ENCODE measurements at regions not wholly inside any gene's neighbourhood (a gene's known extent, or its start where the extent isn't known, plus 50 kb on each side); places are given as distances from the start of the nearest gene placed in this dataset.

DNA sequence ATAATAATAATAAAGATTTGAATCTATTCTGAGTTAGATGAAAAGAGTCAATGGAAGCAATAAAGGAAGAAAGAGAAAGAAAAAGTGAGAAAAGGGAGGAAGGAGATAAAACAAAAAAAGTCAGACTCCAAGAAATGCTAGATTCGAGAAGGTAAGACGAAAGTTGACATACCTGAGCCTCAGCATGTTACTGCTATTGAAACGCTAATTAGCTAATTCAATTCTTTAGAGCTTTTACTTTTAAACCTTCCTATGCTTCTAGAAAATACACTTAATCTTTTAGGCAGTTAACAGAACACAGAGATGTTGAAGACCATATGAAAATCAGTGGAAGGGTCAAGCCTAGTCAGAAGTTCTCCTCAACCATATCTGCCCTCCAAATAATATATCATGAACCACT lies 337.2 kb upstream of the ROBO2 start:
- H3K27ac ChIP-seq (ENCODE audit: extremely low read depth, low read depth, low read length) = no peak overlapping the region
- no peaks in the 10 kb centered on the region for H3K27me3 ChIP-seq (ENCODE audit: control insufficient read depth in 2 of 2, insufficient read depth in 2 of 2, low read length in 2 of 2)
- no peaks in the 10 kb centered on the region for H3K9me3 ChIP-seq (replicated peaks; ENCODE audit: control insufficient read depth, insufficient read depth, low read depth, low read length)
- TF ChIP-seq ELF1 (tag; IDR thresholded peaks at IDR 0.05) (no peak), HOXB6 (CRISPR knock-in tag; IDR thresholded peaks at IDR 0.05; ENCODE audit: borderline replicate concordance) (no peak), SOX6 (IDR thresholded peaks at IDR 0.05) (no peak), SMARCC2 (IDR thresholded peaks at IDR 0.05; ENCODE audit: low read depth) (no peak), ARNT (IDR thresholded peaks at IDR 0.05) (no peak), ZNF75A (CRISPR knock-in tag; IDR thresholded peaks at IDR 0.05) (no peak), EP400 (IDR thresholded peaks at IDR 0.05) (no peak), RB1 (IDR thresholded peaks at IDR 0.05; ENCODE audit: low read depth) (no peak), KDM1A (IDR thresholded peaks at IDR 0.05) (no peak), POLR2AphosphoS5 (IDR thresholded peaks at IDR 0.05; ENCODE audit: control insufficient read depth, insufficient read depth, low read depth, low read length) (no peak), SREBF1 (IDR thresholded peaks at IDR 0.05; ENCODE audit: borderline replicate concordance, low read depth, low read length) (no peak), BRCA1 (IDR thresholded peaks at IDR 0.05) (no peak), BRCA1 (CRISPR knock-in tag; IDR thresholded peaks at IDR 0.05) (no peak), GATAD2B (IDR thresholded peaks at IDR 0.05; ENCODE audit: borderline replicate concordance) (no peak), TOE1 (IDR thresholded peaks at IDR 0.05; ENCODE audit: borderline replicate concordance) (no peak), TOE1 (CRISPR knock-in tag; IDR thresholded peaks at IDR 0.05; ENCODE audit: borderline replicate concordance, low read depth) (no peak), FOXA3 (CRISPR knock-in tag; conservative IDR thresholded peaks at IDR 0.05 in 1 of 2, IDR thresholded peaks at IDR 0.05 in 1 of 2) (no peak)
- TF ChIP-seq, protein P1, sequence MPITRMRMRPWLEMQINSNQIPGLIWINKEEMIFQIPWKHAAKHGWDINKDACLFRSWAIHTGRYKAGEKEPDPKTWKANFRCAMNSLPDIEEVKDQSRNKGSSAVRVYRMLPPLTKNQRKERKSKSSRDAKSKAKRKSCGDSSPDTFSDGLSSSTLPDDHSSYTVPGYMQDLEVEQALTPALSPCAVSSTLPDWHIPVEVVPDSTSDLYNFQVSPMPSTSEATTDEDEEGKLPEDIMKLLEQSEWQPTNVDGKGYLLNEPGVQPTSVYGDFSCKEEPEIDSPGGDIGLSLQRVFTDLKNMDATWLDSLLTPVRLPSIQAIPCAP (CRISPR knock-in tag; IDR thresholded peaks at IDR 0.05; ENCODE audit: borderline replicate concordance) = no peak
- TF ChIP-seq, protein P2, sequence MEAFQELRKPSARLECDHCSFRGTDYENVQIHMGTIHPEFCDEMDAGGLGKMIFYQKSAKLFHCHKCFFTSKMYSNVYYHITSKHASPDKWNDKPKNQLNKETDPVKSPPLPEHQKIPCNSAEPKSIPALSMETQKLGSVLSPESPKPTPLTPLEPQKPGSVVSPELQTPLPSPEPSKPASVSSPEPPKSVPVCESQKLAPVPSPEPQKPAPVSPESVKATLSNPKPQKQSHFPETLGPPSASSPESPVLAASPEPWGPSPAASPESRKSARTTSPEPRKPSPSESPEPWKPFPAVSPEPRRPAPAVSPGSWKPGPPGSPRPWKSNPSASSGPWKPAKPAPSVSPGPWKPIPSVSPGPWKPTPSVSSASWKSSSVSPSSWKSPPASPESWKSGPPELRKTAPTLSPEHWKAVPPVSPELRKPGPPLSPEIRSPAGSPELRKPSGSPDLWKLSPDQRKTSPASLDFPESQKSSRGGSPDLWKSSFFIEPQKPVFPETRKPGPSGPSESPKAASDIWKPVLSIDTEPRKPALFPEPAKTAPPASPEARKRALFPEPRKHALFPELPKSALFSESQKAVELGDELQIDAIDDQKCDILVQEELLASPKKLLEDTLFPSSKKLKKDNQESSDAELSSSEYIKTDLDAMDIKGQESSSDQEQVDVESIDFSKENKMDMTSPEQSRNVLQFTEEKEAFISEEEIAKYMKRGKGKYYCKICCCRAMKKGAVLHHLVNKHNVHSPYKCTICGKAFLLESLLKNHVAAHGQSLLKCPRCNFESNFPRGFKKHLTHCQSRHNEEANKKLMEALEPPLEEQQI (IDR thresholded peaks at IDR 0.05) = no peak
- TF ChIP-seq, protein P3, sequence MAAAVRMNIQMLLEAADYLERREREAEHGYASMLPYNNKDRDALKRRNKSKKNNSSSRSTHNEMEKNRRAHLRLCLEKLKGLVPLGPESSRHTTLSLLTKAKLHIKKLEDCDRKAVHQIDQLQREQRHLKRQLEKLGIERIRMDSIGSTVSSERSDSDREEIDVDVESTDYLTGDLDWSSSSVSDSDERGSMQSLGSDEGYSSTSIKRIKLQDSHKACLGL (CRISPR knock-in tag; IDR thresholded peaks at IDR 0.05; ENCODE audit: borderline replicate concordance, poor library complexity, severe bottlenecking) = no peak
- TF ChIP-seq, protein P4, sequence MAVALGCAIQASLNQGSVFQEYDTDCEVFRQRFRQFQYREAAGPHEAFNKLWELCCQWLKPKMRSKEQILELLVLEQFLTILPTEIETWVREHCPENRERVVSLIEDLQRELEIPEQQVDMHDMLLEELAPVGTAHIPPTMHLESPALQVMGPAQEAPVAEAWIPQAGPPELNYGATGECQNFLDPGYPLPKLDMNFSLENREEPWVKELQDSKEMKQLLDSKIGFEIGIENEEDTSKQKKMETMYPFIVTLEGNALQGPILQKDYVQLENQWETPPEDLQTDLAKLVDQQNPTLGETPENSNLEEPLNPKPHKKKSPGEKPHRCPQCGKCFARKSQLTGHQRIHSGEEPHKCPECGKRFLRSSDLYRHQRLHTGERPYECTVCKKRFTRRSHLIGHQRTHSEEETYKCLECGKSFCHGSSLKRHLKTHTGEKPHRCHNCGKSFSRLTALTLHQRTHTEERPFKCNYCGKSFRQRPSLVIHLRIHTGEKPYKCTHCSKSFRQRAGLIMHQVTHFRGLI (CRISPR knock-in tag; IDR thresholded peaks at IDR 0.05) = no peak
- in situ Hi-C loops (cut with MboI) (no loop called here), intact Hi-C loops (cut with micrococcal nuclease) (no loop called here)
- no peaks in the 10 kb centered on the region for H3K79me2 ChIP-seq (ENCODE audit: control insufficient read depth, insufficient read depth, low read length)
- POLR2A ChIA-PET = no interaction called here
- no peak overlapping the region for H2AFZ ChIP-seq (ENCODE audit: low read depth, low read length)
- H3K36me3 ChIP-seq (ENCODE audit: control insufficient read depth, insufficient read depth, low read length) = no peaks in the 10 kb centered on the region
- no peak overlapping the region for H3K4me3 ChIP-seq
- no peak for DNase-seq (ENCODE audit: extremely low read depth in 1 of 4, low spot score in 3 of 4)
- no peak overlapping the region for H3K4me2 ChIP-seq (ENCODE audit: insufficient read depth, low read length)
- BruUV-seq (replicated peaks) = no TSS peak
- no peak for ATAC-seq
- WGBS (ENCODE audit: insufficient coverage, low coverage, missing lambda C conversion rate) = 0% methylated on average over 3 of the region's 3 CpGs
- H3K9ac ChIP-seq (ENCODE audit: insufficient read depth in 1 of 2, low read depth in 2 of 2, low read length in 2 of 2) = no peak overlapping the region
- H3K4me1 ChIP-seq (replicated peaks in 1 of 2; ENCODE audit: control insufficient read depth in 2 of 2, insufficient read depth in 2 of 2, low read length in 2 of 2) = no peaks in the 10 kb centered on the region
- CTCF ChIA-PET (ENCODE audit: low intra/inter-chr PET ratio) = no interaction called here
- no peak for FAIRE-seq
- no peaks in the 10 kb centered on the region for H3K9me1 ChIP-seq (ENCODE audit: control insufficient read depth, insufficient read depth, low read length)
- no peaks in the 10 kb centered on the region for H4K20me1 ChIP-seq (replicated peaks; ENCODE audit: control insufficient read depth, insufficient read depth, low read length)

Measured in K562 (cell line).